Mesenchymal stem cell (in vitro differentiated cells and primary cell): ENCODE measurements at regions not wholly inside any gene's neighbourhood (a gene's known extent, or its start where the extent isn't known, plus 50 kb on each side); places are given as distances from the start of the nearest gene placed in this dataset.
A peak's percentile ranks its signal among the peaks of the same experiment; 100 is the strongest.

Experiments
- DNase-seq: peaks from one replicate; pipeline ENCODE4 v3.0.0-alpha.2; 2013
- H2AFZ ChIP-seq: one replicate; pipeline ENCODE4 v1.6.1; 2013; ENCODE audit warnings: low read depth, mild to moderate bottlenecking, control low read depth, inconsistent platforms, low read length, moderate library complexity
- H2AK5ac ChIP-seq: 2 replicates; pipeline ENCODE4 v1.6.1; 2013; ENCODE audit warnings: low read length, moderate library complexity, mild to moderate bottlenecking, inconsistent platforms; ENCODE audit not compliant: severe bottlenecking
- H2BK120ac ChIP-seq: one replicate; pipeline ENCODE4 v1.6.1; 2013; ENCODE audit warnings: low read depth, mild to moderate bottlenecking, inconsistent platforms, low read length, moderate library complexity
- H2BK12ac ChIP-seq, 2 experiments: one replicate each; pipeline ENCODE4 v1.6.1; 2013; ENCODE audit warnings: inconsistent platforms in 2 of 2, low read length in 2 of 2, mild to moderate bottlenecking in 2 of 2, moderate library complexity in 2 of 2, control low read depth in 1 of 2
- H2BK15ac ChIP-seq: one replicate; pipeline ENCODE4 v1.6.1; 2013; ENCODE audit warnings: mild to moderate bottlenecking, low read depth, inconsistent platforms; ENCODE audit not compliant: poor library complexity, severe bottlenecking
- H2BK5ac ChIP-seq: 2 replicates; pipeline ENCODE4 v1.6.1; 2013; ENCODE audit warnings: low read depth, mild to moderate bottlenecking, low read length, control low read depth, inconsistent platforms; ENCODE audit not compliant: poor library complexity, severe bottlenecking
- H3K14ac ChIP-seq, 2 experiments: one replicate each; pipeline ENCODE4 v1.6.1; 2013; ENCODE audit warnings: inconsistent platforms in 2 of 2, low read length in 2 of 2, control low read depth in 1 of 2, mild to moderate bottlenecking in 1 of 2, moderate library complexity in 1 of 2
- H3K18ac ChIP-seq, 2 experiments: one replicate each; pipeline ENCODE4 v1.6.1; 2013; ENCODE audit warnings: inconsistent platforms in 2 of 2, low read length in 2 of 2, control low read depth in 1 of 2, low read depth in 1 of 2, mild to moderate bottlenecking in 1 of 2
- H3K23ac ChIP-seq, 2 experiments: one replicate each; pipeline ENCODE4 v1.6.1; 2013; ENCODE audit warnings: inconsistent platforms in 2 of 2, low read length in 2 of 2, mild to moderate bottlenecking in 2 of 2, moderate library complexity in 2 of 2, control low read depth in 1 of 2
- H3K27ac ChIP-seq: 2 replicates; pipeline ENCODE4 v1.5.1; 2013; ENCODE audit warnings: mild to moderate bottlenecking, moderate library complexity, low read length, control low read depth, inconsistent platforms; ENCODE audit not compliant: poor library complexity, severe bottlenecking
- H3K27me3 ChIP-seq, 2 experiments: 2 replicates each; pipeline versions ENCODE4 v1.6.1 to v1.7.0; 2013; ENCODE audit warnings: low read length in 2 of 2, mild to moderate bottlenecking in 2 of 2, moderate library complexity in 2 of 2, control low read depth in 1 of 2, inconsistent platforms in 1 of 2; ENCODE audit not compliant: control insufficient read depth in 1 of 2, insufficient read depth in 1 of 2
- H3K36me3 ChIP-seq, 2 experiments: 2 replicates each; pipeline versions ENCODE4 v1.6.1 to v1.7.0; 2013; ENCODE audit warnings: low read length in 2 of 2, control low read depth in 1 of 2, inconsistent platforms in 1 of 2, low read depth in 1 of 2, mild to moderate bottlenecking in 1 of 2; ENCODE audit not compliant: insufficient read depth in 2 of 2, control insufficient read depth in 1 of 2
- H3K4ac ChIP-seq, 2 experiments: one replicate each; pipeline ENCODE4 v1.6.1; 2013; ENCODE audit warnings: inconsistent platforms in 2 of 2, low read length in 2 of 2, mild to moderate bottlenecking in 2 of 2, moderate library complexity in 2 of 2, control low read depth in 1 of 2, low read depth in 1 of 2
- H3K4me1 ChIP-seq: 2 replicates; pipeline ENCODE4 v1.6.1; 2013; ENCODE audit warnings: low read depth, low read length, control low read depth; ENCODE audit not compliant: control insufficient read depth, insufficient read depth
- H3K4me2 ChIP-seq: 2 replicates; pipeline ENCODE4 v1.6.1; 2013; ENCODE audit warnings: low read length, mild to moderate bottlenecking, inconsistent platforms; ENCODE audit not compliant: poor library complexity, severe bottlenecking
- H3K4me3 ChIP-seq, 2 experiments: 2 replicates each; pipeline versions ENCODE4 v1.5.1 to v1.7.0; 2013; ENCODE audit warnings: low read length in 2 of 2, mild to moderate bottlenecking in 2 of 2, control low read depth in 1 of 2, low read depth in 1 of 2; ENCODE audit not compliant: insufficient read depth in 1 of 2
- H3K79me1 ChIP-seq: replicated peaks from 2 replicates; pipeline ENCODE4 v1.6.1; 2013; ENCODE audit warnings: mild to moderate bottlenecking, control low read depth, low read length, inconsistent platforms; ENCODE audit not compliant: poor library complexity, severe bottlenecking
- H3K9ac ChIP-seq: 2 replicates; pipeline ENCODE4 v1.7.0; 2013; ENCODE audit warnings: mild to moderate bottlenecking, low read length, moderate library complexity
- H3K9me3 ChIP-seq: 2 replicates; pipeline ENCODE4 v1.7.0; 2013; ENCODE audit warnings: mild to moderate bottlenecking, low read length; ENCODE audit not compliant: control insufficient read depth
- H4K8ac ChIP-seq: one replicate; pipeline ENCODE4 v1.6.1; 2013; ENCODE audit warnings: inconsistent platforms, mild to moderate bottlenecking, low read length, moderate library complexity
- H4K91ac ChIP-seq: one replicate; pipeline ENCODE4 v1.6.1; 2013; ENCODE audit warnings: mild to moderate bottlenecking, low read length, inconsistent platforms
- WGBS: methylation state at CpG from one replicate; pipeline ENCODE4 v1.1.7; 2013; ENCODE audit warnings: mixed read lengths; 5-methylcytosine and 5-hydroxymethylcytosine counted together

DNA sequence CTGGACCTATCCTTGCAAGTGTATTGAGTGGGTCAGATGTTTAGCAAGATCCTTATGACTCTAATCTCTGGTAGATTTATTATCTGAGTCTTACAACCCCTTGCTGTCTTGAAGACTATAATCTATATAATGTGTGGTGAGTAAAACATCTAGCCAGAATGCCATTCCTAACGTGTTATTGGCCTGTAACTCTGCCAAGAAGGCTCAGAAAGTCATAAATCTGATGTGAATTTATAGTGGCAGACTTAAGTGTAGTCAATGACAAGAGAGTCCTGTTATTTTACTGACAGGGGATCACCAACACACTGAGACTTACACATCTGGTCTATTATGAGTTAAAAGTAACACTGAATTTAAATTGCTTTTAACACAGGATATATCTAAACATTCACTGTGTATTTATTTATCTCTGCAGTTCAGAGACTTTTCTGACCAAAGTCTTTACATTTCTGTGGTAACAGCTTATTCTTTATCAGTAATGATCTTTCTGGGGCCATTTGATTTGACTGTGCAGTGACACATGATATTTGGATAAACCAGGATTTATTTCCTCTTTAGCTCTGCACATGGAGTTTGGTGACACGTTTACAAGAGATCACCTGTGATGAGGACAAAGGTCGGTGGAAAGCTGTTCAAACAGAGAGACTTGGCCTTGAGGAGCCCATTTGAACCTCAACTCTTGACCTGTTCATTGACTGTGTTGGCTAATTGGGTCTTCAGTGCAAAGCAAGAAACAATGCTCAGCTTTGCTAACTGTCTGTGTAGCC lies 415.8 kb downstream of the STIM2 start:
- Histone ChIP-seq H3K4me2 (no peak overlapping the region), H3K9ac (no peak overlapping the region)
- WGBS: 55% methylated on average over 3 of the region's 3 CpGs

DNA sequence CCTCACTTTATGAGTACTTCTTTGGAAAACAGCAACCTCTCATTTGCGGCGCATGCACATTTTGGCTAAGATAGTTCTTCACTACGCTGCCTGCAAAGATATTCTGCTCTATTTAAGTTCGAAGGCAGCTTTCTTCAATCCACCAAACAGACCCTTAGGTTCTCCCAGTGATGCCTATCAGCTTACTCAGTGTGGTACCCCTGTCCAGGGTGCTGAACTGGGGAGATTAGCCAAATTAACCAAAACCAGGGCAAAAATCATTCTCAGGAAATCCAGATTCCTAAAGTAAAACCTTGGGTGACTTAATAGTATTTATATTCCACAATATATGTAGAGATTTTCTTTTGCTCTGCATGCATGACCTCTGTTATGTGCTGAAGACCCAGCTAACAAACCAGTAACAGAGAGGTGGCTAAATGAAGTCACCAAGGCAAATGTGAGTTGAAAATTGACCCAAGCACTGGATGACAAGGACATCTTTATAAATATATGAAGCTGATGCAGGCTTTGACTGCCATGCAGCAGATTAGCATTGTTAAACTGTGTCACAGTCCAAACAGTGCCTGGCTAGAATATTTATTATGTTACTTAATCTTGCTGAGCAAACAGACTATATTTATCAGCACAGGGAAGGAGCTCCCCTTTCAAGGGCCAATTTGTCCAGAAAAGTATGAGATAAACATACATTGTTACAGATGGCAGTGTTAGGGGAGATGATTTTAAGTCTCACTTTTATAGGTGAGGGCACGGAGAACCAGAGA lies 418.2 kb downstream of the STIM2 start:
- H3K4me1 ChIP-seq: no peaks in the 10 kb centered on the region
- no peak overlapping the region for H2BK5ac ChIP-seq
- no peak overlapping the region for H2AK5ac ChIP-seq
- DNase-seq: peak; percentile 29
- H2BK120ac ChIP-seq: no peak overlapping the region
- no peaks in the 10 kb centered on the region for H3K27me3 ChIP-seq
- 72% methylated on average over 4 of the region's 5 CpGs for WGBS
- no peak overlapping the region for H3K9ac ChIP-seq
- no peaks in the 10 kb centered on the region for H3K36me3 ChIP-seq
- no peak overlapping the region for H4K91ac ChIP-seq
- no peak overlapping the region for H2AFZ ChIP-seq
- no peak overlapping the region for H3K14ac ChIP-seq
- no peak overlapping the region for H4K8ac ChIP-seq
- no peak overlapping the region for H3K4me2 ChIP-seq
- H2BK15ac ChIP-seq: no peak overlapping the region
- no peak overlapping the region for H3K27ac ChIP-seq
- no peak overlapping the region for H2BK12ac ChIP-seq
- H3K79me1 ChIP-seq: no peaks in the 10 kb centered on the region
- no peak overlapping the region for H3K4me3 ChIP-seq
- H3K23ac ChIP-seq: no peak overlapping the region
- no peak overlapping the region for H3K18ac ChIP-seq
- no peak overlapping the region for H3K4ac ChIP-seq
- no peaks in the 10 kb centered on the region for H3K9me3 ChIP-seq

More for the DNA sequence above, 415.8 kb downstream of the STIM2 start:
- no peaks in the 10 kb centered on the region for H3K36me3 ChIP-seq
- no peak for DNase-seq
- H3K9me3 ChIP-seq: no peaks in the 10 kb centered on the region
- H2BK15ac ChIP-seq: no peak overlapping the region
- H2BK5ac ChIP-seq: no peak overlapping the region
- no peak overlapping the region for H3K18ac ChIP-seq
- H3K79me1 ChIP-seq: no peaks in the 10 kb centered on the region
- no peak overlapping the region for H2AK5ac ChIP-seq
- H3K27me3 ChIP-seq: no peaks in the 10 kb centered on the region
- H4K91ac ChIP-seq: no peak overlapping the region
- H3K23ac ChIP-seq: no peak overlapping the region
- H4K8ac ChIP-seq: no peak overlapping the region
- H3K14ac ChIP-seq: no peak overlapping the region
- no peak overlapping the region for H3K4me3 ChIP-seq
- no peak overlapping the region for H2BK12ac ChIP-seq
- H3K4me1 ChIP-seq: no peaks in the 10 kb centered on the region
- H3K4ac ChIP-seq: no peak overlapping the region
- no peak overlapping the region for H3K27ac ChIP-seq
- H2BK120ac ChIP-seq: no peak overlapping the region
- no peak overlapping the region for H2AFZ ChIP-seq

DNA sequence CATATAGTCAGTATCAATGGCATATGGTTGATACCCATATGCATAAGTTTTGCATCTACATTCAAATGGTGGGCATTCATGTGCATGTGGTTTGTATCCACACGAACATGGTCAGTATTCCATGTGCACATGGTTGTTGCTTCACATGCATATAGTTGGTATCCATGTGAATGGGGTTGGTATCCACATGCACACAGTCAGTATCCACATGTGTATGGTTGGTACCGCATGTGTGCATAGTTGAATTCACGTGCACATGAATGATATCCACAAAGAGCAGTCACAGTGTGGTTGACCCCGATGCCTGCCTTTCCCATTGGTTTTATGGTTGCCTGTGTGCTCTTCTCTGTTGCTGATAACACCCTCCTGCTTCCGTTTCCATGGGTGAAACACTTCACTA lies 427.9 kb downstream of the STIM2 start:
- Histone ChIP-seq H3K4me2 (no peak overlapping the region), H3K27ac (no peak overlapping the region), H3K4me1 (no peaks in the 10 kb centered on the region), H2AK5ac (no peak overlapping the region), H2BK15ac (no peak overlapping the region), H3K9ac (no peak overlapping the region), H2BK12ac (no peak overlapping the region), H2BK5ac (no peak overlapping the region), H3K4me3 (no peak overlapping the region), H4K8ac (no peak overlapping the region), H3K36me3 (no peaks in the 10 kb centered on the region), H3K23ac (no peak overlapping the region), H3K9me3 (no peaks in the 10 kb centered on the region), H3K4ac (no peak overlapping the region), H3K14ac (no peak overlapping the region), H3K27me3 (no peaks in the 10 kb centered on the region), H4K91ac (no peak overlapping the region), H3K79me1 (no peaks in the 10 kb centered on the region), H2BK120ac (no peak overlapping the region), H2AFZ (no peak overlapping the region), H3K18ac (no peak overlapping the region)
- no peak for DNase-seq
- WGBS: 77% methylated on average over 5 of the region's 5 CpGs

DNA sequence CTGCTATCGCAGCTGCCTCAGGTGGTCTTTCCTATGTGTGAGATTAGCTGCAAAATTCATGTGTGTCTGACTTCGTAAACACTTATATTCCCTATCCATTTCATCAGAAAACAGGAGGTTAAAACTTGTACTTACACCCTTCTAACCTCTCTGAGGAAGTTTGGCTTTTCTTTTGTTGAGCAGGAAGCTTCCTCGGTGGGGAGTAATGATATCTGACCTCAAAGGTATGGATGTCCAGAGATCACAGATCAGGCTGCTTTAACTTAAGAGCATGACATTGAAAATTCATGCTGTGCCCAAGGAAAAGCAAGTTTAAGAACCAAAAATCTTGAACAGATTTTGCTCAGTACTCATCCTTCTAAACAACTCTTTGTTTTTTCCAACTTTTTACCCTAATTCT lies 429.1 kb downstream of the STIM2 start:
- DNase-seq: no peak
- no peak overlapping the region for H2BK120ac ChIP-seq
- no peaks in the 10 kb centered on the region for H3K79me1 ChIP-seq
- no peak overlapping the region for H3K14ac ChIP-seq
- 50% methylated on average over 2 of the region's 3 CpGs for WGBS
- no peaks in the 10 kb centered on the region for H3K27me3 ChIP-seq
- H3K4me1 ChIP-seq: no peaks in the 10 kb centered on the region
- H3K4me3 ChIP-seq: no peak overlapping the region
- H3K4ac ChIP-seq: no peak overlapping the region
- H2AFZ ChIP-seq: no peak overlapping the region
- H2BK5ac ChIP-seq: no peak overlapping the region
- no peak overlapping the region for H3K23ac ChIP-seq
- H4K91ac ChIP-seq: no peak overlapping the region
- H3K18ac ChIP-seq: no peak overlapping the region
- H3K27ac ChIP-seq: no peak overlapping the region
- no peak overlapping the region for H3K4me2 ChIP-seq
- no peak overlapping the region for H2AK5ac ChIP-seq
- H2BK12ac ChIP-seq: no peak overlapping the region
- H3K36me3 ChIP-seq: no peaks in the 10 kb centered on the region
- H3K9me3 ChIP-seq: no peaks in the 10 kb centered on the region
- H3K9ac ChIP-seq: no peak overlapping the region
- no peak overlapping the region for H2BK15ac ChIP-seq
- H4K8ac ChIP-seq: no peak overlapping the region
